Mammary epithelial cell (primary cell): ENCODE measurements at regions not wholly inside any gene's neighbourhood (a gene's known extent, or its start where the extent isn't known, plus 50 kb on each side); places are given as distances from the start of the nearest gene placed in this dataset.

ENCODE experiments used
- EZH2 ChIP-seq: IDR thresholded peaks from 2 replicates; pipeline ENCODE4 v1.6.1; 2012; ENCODE audit warnings: low read length, inconsistent platforms, borderline replicate concordance
- TF ChIP-seq, protein P1 (sequence below), 2 donors: IDR thresholded peaks in 1 of 2; conservative IDR thresholded peaks in 1 of 2; 2 replicates each; pipeline ENCODE4 v1.5.1; 2011 to 2012; ENCODE audit warnings: inconsistent platforms in 2 of 2, low read length in 2 of 2, mild to moderate bottlenecking in 2 of 2, control low read depth in 1 of 2, low read depth in 1 of 2; ENCODE audit not compliant: insufficient read depth in 1 of 2; ENCODE audit errors: extremely low read depth in 1 of 2

DNA sequence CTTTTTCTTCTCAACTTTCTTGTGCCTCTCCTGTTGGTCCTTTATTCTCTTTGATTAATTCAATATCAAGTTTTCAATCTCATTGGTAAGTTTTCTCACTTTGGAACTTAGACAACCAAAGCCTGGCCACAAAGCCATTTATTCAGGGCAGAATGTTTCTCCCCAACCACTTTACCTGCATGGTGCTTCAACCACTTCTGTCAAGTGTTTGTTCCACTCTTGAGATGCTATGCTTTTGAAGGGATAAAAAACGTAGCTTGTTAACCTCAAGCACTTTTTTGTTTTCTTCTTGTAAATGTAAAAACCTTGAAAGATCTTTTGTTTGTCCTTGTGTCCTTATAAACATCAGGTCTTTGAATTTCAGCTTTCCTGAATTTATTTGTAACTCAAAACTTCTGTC, 966.7 kb downstream of the MAT2B start:
- TF ChIP-seq, protein P1, sequence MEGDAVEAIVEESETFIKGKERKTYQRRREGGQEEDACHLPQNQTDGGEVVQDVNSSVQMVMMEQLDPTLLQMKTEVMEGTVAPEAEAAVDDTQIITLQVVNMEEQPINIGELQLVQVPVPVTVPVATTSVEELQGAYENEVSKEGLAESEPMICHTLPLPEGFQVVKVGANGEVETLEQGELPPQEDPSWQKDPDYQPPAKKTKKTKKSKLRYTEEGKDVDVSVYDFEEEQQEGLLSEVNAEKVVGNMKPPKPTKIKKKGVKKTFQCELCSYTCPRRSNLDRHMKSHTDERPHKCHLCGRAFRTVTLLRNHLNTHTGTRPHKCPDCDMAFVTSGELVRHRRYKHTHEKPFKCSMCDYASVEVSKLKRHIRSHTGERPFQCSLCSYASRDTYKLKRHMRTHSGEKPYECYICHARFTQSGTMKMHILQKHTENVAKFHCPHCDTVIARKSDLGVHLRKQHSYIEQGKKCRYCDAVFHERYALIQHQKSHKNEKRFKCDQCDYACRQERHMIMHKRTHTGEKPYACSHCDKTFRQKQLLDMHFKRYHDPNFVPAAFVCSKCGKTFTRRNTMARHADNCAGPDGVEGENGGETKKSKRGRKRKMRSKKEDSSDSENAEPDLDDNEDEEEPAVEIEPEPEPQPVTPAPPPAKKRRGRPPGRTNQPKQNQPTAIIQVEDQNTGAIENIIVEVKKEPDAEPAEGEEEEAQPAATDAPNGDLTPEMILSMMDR (conservative IDR thresholded peaks at IDR 0.05 in 1 of 2, IDR thresholded peaks at IDR 0.05 in 1 of 2; ENCODE audit: extremely low read depth in 1 of 2, insufficient read depth in 1 of 2, low read depth in 1 of 2, low read length in 2 of 2): no peak
- no peak for TF ChIP-seq EZH2
